GM23248 (cell line): ENCODE measurements at regions not wholly inside any gene's neighbourhood (a gene's known extent, or its start where the extent isn't known, plus 50 kb on each side); places are given as distances from the start of the nearest gene placed in this dataset.

ENCODE experiments used
- EZH2 ChIP-seq: fragments of 200-600 bp; sonication (generic); IDR thresholded peaks from 2 replicates; pipeline ENCODE4 v1.6.1; 2018; ENCODE audit warnings: antibody characterized with exemption, mild to moderate bottlenecking; ENCODE audit not compliant: insufficient read depth, poor library complexity, severe bottlenecking
- EZH2phosphoT487 ChIP-seq: fragments of 200-600 bp; sonication (generic); IDR thresholded peaks from 2 replicates; pipeline ENCODE4 v1.6.1; 2018; ENCODE audit warnings: antibody characterized with exemption, moderate library complexity, mild to moderate bottlenecking, low read depth; ENCODE audit not compliant: insufficient read depth

GRCh38 chr11:91310085-91310484, 914.5 kb upstream of the FAT3 start:
- TF ChIP-seq EZH2 (no peak), EZH2phosphoT487 (no peak)
